CD4-positive, alpha-beta T cell treated with Interleukin-10 for 1 hour (primary cell): ENCODE measurements at regions not wholly inside any gene's neighbourhood (a gene's known extent, or its start where the extent isn't known, plus 50 kb on each side); places are given as distances from the start of the nearest gene placed in this dataset.
A peak's percentile ranks its signal among the peaks of the same experiment; 100 is the strongest.

Experiments used
- DNase-seq: peaks from one replicate; pipeline ENCODE4 v3.0.0-alpha.2; 2020

- DNase-seq = no peak
These were observed 76.0 kb upstream of the CTTNBP2NL start for GRCh38 chr1:112320058-112320457.

GRCh38 chr1:112322018-112322417, 74.0 kb upstream of the CTTNBP2NL start:
- DNase-seq = no peak

GRCh38 chr1:112322983-112323678, 72.9 kb upstream of the CTTNBP2NL start:
- no peak for DNase-seq

- no peak for DNase-seq
These were observed 70.5 kb upstream of the CTTNBP2NL start for GRCh38 chr1:112325504-112325903.

- no peak for DNase-seq
These were observed 67.4 kb upstream of the CTTNBP2NL start for GRCh38 chr1:112328600-112328999.

- DNase-seq = no peak
These were observed 63.6 kb upstream of the CTTNBP2NL start for GRCh38 chr1:112332176-112333150.

GRCh38 chr1:112335351-112335750, 60.7 kb upstream of the CTTNBP2NL start:
- DNase-seq = no peak

GRCh38 chr1:112337028-112337531, 58.9 kb upstream of the CTTNBP2NL start:
- peak; percentile 3 for DNase-seq

GRCh38 chr1:112341986-112342385, 54.0 kb upstream of the CTTNBP2NL start:
- no peak for DNase-seq

GRCh38 chr1:112342558-112342957, 53.5 kb upstream of the CTTNBP2NL start:
- no peak for DNase-seq

- DNase-seq = peak; percentile 11
These were observed 51.1 kb upstream of the CTTNBP2NL start for GRCh38 chr1:112344754-112345423.
